T-helper 1 cell (primary cell): ENCODE measurements at regions not wholly inside any gene's neighbourhood (a gene's known extent, or its start where the extent isn't known, plus 50 kb on each side); places are given as distances from the start of the nearest gene placed in this dataset.
"Not testable (repeated sequence)": the region's sequence is repeated elsewhere in the genome, so short reads cannot be mapped to it uniquely, and the experiment has no call there.

Experiments used
- DNase-seq, 5 donors: peaks; one replicate each; pipeline ENCODE4 v3.0.0-alpha.2; 2012 to 2020

DNA sequence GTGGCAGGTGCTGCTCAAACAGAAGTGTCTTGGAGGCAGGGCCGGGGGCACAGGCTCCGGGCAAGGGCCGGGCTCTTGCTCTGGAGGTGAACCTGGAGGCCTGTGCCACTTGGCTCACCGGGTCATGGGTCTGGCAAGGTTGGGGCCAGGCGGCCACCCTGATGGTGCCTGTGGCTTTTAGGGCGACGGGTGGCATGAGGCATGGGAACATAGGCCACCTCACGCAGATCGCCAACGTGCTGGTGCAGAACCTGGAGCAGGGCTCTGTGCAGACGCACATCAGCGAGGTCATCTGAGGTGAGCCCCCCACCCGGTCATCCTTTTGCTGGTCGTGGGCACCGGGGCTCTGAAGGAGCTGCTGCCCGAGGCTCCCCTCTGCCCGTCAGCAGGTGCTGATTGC, 202.7 kb downstream of the LIPI start:
- not testable (repeated sequence) for DNase-seq

DNA sequence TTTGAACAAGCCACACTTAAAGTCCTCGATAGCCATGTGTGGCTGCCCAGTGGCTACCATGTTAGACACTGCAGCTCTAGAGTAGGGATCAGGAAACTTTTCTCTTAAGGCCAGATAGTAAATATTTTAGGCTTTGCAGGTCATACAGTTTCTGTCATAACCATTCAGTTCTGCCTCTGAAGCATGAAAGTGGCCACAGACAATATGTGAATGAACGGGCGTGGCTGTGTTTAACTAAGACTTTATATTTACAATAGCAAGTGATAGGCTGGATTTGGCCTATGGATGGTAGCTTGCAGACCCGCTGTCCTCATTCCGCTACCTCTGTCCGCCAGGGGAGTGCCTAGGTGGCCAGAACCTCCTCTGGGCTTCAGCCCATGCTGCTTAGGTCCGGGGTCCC, 204.6 kb downstream of the LIPI start:
- not testable (repeated sequence) for DNase-seq

DNA sequence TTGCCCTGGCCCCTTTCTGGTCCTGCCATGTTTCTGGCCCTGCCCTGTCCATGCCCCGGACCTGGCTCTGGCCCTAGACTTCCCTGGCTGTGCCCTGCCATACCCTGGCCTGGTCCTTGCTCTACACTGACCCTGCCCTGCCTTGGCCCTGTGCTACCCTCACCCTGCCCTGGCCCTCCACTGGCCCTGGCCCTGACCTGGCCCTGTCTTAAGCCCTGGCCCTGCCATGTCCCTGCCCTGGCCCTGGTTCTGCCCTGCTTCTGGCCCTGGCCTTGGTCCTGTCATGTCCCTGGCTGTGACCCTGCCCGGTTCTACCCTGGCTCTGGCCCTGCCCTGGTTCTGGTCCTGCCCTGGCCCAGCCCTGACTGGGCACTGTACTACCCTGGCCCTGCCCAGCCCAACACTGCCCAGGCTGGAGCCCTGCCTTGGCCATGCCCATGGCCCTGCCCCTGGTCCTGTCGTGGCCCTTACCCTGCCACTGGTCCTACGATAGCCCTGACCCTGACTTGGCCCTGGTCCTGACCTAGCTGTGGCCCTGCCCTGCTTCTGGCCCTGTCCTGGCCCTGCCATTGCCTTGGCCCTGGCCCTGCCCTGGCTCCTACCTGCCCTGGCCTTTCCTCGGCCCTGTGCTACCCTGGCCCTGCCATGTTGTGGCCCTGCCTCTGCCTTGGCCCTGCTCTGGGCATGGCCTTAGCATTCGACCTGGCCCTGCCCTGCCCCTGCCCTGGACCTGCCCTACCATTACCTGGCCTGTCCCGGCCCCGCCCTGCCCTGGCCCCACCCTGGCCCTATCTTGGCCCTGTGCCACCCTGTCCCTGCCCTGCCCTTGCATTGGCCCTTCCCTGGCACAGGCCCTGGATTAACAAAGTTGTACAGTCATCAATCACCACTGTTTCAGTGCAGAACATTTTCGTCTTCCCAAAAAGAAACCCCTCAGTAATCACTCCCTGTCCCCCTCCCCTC, 223.5 kb downstream of the LIPI start:
- not testable (repeated sequence) for DNase-seq

DNA sequence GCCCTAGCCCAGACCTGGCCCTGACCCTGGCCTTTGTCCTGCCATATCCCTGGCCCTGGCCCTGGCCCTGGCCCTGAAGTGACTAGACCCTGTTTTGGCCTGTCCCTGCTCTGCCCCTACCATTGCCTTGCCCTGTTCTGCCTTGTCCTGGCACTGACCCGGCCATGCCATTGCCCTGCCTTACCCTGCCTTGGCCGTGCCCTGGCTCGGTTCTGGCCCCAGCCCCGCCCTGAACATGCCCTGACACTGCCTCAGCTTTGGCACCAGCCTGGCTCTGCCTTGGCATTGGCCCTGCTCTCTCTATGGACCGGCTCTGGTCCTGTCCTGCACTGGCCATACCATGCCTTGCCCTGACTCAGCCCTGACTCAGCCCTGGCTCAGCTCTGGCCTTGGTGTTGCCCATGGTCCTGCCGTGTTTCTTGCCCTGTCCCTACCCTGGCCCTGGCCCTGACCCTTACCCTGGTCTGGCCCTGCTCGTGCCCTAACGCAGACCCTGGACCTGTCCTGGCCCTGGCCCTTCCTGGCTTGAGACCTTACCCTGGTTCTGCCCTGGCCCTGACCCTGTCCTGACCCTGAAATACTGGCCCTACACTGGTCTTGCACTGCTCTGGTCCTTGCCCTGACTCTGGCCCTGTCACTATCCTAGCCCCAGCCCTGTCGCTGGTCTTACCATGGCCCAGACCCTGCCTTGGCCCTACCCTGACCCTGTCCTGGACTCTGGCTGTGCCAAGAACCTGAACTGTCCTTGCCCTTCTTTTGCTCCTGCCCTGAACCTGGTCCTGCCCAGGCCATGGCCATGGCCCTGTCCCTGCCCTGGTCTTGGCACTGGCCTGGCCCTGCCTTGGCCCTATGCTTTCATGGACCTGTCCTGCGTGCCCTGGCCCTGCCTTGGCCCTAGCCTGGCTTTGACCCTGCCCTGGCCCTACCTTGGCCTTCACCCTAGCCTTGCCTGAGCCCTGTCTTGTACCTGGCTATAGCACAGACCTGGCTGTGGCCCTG, 224.6 kb downstream of the LIPI start:
- DNase-seq, result not testable (repeated sequence)

DNA sequence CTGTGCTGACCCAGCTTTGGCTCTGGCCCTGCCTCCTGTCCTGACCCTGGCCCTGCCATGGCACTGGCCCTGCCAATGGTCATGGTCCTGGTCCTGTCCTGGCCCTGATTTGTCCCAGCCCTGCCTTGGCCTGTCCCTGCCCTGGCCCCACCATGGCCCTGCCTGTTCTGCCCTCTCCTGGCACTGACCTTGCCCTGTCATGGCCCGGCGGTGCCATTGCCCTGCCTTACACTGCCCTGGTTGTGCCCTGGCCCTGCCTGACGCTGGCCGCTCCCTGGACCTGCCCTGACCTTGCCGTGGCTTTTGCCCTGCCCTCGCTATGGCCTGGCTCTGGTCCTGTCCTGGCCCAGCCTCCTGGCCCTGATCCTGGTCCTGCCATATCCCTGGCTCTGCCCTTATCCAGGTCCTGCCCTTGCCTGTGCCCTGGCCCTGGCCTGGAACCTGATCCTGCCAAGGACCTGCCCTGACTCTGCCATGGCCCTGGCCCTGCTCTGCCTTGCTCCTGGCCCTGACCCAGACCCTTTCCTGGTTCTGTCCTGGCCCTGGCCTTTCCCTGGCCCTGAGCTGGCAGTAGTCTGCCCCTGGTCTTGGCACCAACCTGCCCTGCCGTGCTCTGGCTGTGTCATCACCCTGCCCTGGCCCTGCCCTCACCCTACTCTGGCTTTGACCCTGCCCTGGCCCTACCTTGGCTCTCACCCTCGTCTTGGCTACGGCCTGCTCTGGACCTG, 225.5 kb downstream of the LIPI start:
- DNase-seq, result not testable (repeated sequence)

DNA sequence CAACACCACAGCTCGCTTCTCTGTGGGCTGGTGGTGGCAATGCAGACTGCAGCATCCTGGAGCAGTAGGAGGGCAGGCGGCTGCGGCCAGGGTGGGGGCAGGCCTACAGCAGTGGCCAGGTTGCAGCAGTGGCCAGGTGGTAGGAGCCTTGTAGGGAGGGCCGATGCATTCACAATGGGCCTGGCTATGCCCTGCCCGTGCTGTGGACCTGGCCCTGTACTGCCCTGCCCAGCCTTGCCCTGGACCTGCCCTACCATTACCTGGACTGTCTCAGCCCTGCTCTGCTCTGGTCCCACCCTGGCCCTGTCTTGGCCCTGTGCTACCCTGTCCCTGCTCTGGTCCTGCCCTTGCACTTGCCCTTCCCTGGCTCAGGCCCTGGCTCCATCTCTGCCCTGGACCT, 226.0 kb downstream of the LIPI start:
- DNase-seq, result not testable (repeated sequence)

DNA sequence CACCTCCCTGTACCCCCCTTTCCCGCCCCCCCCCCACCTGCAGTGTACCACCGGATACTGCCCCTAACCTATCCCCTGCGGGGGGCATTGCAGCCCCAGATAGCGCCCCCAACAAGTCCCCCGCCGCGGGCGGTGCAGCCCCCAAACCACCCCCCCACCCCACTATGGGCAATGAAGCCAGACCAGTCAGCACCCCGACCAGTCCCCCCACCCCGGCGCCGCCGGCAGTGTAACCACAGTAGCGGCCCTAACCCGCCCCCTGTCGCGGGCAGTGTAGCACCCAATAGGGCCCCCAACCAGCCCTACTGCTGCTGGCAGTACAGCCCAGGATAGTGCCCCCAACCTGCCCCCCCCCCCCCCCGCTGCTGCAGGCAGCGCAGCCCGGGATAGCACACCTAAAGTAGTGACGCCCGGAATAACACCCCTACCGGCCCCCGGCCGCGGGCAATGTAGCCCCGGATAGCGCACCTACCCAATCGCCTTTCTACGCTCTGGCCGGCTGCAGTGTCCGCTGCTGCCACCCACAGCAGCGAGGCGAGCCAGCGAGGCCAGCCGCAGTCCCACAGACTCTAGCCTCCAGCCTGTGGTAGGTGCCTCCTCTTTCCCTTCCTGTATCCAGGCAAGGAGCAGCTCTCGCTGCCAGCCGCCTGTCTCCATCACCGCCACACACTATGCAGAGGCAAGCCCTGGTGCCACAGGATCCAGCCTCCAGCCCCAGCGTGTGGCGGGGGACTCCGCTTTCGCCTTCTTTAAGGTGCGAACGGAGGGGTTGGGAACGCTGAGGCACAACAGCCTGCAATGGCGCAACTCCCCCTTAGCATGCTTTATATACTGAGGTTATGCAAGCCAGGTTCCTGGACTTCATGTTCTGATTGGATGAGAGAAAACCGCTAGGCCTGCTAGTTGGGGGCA, 229.3 kb downstream of the LIPI start:
- DNase-seq, result not testable (repeated sequence)

DNA sequence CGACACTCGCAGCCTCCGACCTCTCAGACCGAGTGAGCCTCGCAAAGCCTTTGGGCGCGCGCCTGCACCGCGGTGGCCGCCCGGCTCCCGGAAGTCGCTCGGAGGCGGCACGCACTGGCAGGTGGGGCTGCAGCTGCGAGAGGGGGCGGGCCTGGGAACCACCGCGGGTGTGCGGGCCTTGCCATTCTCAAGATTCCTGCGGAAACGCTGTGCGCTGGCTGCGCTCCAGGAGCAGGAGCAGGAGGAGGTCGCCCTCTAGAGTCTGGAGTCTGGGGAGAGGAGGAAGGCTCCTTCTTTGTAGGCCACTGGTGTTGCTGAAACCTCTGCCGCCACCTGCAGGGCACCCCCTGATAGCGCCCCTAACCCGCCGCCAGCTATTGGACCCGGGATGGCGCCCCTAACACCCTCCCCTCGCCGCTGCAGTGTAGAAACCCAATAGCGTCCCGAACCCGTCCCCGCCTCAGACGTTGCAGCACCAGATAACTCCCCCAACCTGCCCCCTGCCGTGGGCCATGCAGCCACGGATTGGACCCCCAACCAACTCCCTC, 230.6 kb downstream of the LIPI start:
- DNase-seq, result peak in 3 of 5 donors; percentile 37 to 53 (median 43)

DNA sequence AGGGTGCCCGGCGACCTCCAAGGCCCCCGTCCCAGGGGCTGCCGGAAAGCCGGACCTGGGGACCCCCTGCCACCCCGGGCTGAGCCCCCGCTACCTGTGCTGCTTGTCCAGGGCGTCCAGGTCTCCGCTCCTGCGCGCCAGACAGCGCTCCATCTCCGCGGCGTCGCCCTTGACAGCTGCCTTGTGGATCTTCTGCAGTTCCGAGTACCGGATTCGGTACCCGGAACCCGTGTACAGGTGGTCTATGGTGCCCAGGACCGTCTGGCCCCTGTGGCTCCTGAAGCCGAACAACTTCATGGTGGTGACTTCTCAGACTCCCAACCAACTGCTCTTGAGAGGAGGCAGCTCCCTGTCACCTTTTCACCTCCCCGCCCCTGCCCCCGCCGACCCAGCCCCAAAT, 231.1 kb downstream of the LIPI start:
- DNase-seq, result not testable (repeated sequence)

DNA sequence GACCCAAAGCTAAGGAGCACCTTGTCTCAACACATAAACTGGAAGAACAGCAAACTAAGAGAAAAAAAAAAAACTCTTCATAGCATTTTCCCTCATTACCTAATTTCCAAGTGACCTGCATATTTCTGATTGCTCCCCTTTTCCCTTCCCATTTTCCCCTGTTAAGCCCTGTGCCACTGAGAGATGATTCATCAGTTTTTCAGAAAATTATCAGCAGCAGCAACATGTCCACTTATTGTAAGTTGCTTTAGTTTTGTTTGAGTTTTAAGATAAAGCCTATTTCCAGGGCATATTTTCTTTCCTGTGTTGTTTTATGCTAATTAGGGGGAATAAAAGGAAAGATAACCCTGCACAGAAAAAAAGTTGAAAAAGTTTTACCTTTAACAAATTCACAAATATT, 236.2 kb downstream of the LIPI start:
- DNase-seq, result not testable (repeated sequence)

DNA sequence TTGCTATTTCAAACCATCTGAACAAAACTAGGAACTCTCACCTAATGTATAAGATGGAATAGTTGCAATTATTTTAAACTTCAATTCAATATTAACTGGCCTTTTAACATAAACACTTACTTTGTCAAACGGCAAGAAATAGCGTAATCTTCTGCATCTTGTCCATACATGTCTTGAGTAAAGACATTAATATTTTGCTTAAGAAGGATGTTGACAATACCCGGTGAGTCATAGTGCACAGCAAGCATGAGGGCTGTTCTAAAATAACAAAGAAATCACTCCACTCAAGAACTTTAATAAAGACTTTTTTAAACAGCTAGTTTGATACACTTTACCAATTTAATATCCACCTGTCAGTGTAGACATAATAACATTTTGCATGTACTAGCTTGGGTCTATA, 240.9 kb downstream of the LIPI start:
- not testable (repeated sequence) for DNase-seq

DNA sequence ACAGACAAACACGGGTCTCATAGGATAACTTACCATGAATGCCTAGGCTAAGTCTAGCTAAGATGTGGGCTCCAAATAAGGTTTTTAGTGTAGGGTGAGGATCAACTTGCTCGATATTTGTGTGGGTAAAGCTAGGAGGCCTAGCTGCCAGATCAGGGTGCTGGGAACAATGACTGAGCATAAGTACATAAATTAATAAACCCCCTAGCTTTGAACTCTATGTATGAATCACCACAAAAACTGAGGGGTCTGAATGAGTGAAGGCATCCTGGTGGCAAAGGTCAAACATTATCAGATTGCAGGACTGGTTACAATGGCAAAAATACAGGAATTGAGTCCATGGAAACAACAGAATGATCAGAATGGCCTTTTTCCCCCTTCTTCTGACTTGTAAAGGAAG, 241.8 kb downstream of the LIPI start:
- not testable (repeated sequence) for DNase-seq

DNA sequence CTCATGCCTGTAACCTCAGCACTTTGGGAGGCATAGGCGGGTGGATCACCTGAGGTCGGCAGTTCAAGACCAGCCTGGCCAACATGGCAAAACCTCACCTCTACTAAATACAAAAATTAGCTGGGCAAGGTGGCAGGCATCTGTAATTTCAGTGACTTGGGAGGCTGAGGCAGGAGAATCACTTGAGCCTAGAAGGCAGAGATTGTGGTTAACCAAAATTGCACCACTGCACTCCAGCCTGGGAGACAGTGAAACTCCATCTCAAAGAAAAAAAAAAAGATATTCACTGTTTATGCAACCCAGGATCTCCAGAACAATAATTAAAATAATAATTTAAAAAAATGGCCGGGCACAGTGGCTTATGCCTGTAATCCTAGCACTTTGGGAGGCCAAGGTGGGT, 247.5 kb downstream of the LIPI start:
- DNase-seq, result not testable (repeated sequence)

DNA sequence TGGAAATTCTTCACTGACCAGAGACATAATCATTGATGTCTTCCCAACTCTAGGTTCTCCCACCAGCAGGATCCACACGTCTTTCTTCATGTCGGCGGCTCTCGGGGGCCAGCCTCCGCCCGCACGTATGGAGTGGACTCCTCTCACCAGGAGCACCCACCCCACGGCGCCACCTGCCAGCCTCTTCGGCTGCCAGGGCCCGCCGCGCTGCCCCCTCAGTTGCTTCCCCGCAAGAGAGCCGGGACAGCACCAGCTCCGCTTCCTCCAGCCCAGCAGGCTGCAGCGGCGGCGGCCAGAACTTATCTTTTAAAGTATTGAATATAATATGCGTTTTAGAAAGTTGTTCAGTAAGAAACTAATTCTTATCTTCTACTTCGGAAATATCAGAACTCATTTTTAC, 273.5 kb downstream of the LIPI start:
- no peak for DNase-seq

DNA sequence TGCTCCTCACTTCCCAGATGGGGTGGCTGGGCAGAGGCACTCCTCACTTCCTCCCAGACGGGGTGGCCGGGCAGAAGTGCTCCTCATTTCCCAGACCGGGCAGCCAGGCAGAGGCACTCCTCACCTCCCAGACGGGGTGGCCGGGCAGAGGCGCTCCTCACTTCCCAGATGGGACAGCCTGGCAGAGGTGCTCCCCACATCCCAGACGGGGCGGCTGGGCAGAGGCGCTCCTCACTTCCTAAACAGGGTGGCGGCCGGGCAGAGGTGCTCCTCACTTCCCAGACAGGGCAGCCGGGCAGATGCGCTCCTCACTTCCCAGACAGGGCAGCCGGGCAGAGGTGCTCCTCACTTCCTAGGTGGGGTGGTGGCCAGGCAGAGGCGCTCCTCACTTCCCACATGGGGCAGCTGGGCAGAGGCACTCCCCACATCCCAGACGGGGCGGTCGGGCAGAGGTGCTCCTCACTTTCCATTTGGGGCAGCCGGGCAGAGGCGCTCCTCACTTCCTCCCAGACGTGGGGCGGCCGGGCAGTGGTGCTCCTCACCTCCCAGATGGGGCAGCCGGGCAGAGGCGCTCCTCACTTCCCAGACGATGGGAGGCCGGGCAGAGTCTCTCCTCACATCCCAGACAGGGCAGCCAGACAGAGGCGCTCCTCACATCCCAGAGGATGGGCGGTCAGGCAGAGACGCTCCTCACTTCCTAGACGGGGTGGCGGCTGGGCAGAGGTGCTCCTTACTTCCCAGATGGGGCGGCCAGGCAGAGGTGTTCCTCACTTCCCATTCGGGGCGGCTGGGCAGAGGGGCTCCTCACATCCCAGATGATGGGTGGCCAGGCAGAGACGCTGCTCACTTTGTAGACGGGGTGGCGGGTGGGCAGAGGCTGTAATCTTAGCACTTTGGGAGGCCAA, 274.5 kb downstream of the LIPI start:
- peak in 1 of 5 donors; percentile 11 for DNase-seq

DNA sequence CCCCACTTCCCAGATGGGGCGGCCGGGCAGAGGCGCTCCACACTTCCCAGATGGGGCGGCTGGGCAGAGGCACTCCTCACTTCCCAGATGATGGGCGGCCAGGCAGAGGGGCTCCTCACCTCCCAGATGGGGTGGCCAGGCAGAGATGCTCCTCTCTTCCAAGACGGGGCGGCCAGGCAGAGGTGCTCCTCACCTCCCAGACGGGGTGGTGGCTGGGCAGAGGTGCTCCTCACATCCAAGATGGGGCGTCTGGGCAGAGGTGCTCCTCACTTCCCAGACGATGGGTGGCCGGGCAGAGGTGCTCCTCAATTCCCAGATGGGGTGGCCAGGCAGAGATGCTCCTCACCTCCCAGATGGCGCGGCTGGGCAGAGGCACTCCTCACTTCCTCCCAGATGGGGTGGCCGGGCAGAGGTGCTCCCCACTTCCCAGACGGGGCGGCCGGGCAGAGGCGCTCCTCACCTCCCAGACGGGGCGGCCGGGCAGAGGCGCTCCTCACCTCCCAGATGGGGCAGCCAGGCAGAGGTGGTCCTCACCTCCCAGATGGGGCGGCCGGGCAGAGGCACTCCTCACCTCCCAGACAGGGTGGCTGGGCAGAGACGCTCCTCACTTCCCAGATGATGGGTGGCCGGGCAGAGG, 275.2 kb downstream of the LIPI start:
- DNase-seq, result not testable (repeated sequence)

DNA sequence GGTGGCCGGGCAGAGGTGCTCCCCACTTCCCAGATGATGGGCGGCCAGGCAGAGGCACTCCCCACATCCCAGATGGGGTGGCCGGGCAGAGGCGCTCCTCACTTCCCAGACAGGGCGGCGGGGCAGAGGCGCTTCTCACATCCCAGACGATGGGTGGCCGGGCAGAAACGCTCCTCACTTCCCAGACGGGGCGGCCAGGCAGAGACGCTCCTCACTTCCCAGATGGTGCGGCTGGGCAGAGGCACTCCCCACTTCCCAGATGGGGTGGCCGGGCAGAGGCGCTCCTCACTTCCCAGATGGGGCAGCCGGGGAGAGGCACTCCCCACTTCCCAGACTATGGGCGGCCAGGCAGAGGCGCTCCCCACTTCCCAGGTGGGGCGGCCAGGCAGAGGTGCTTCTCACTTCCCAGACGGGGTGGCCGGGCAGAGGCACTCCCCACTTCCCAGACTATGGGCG, 275.8 kb downstream of the LIPI start:
- not testable (repeated sequence) for DNase-seq

DNA sequence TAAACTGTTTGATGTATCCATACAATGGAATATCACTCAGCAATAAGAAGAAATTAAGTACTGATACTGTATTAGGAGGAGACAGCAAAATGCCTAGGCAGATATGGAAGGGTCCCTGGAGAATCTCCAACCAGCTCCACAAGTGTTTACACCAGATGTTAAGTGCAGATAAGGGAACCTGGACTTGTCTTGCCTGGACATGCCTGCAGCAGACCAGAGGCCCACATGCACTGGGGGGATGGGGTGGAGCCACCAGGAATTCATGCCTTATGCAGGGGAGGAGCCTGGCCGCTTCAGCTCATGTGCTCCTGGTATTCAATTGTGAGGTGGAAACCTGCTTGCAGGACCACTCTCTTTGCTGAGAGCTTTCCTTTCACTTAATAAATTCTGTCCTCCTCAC, 287.6 kb downstream of the LIPI start:
- not testable (repeated sequence) for DNase-seq

DNA sequence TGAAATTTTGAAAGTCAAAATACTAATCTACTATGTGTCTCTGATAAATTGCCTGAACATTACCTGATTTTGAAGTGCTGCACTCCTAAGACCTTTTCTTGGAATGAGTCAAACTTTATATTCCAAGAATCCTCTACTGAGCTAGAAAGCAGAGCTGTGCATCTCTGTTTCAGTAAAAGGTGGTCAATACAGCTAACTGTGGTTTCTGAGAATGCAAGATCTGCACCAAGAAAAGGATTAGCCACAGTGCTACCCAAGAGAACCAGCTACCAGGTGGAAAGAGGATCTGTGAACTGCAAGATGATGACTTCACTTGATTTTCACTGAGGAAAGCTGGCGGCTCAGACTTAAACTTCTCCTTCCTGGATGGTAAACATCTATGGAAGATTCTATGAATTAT, 289.3 kb downstream of the LIPI start:
- DNase-seq, result peak in 1 of 5 donors; percentile 25
